Heart left ventricle (tissue), 16 donors: ENCODE measurements at regions not wholly inside any gene's neighbourhood (a gene's known extent, or its start where the extent isn't known, plus 50 kb on each side); places are given as distances from the start of the nearest gene placed in this dataset.

ENCODE experiments used
- ATAC-seq, 4 donors: fragments of 200-7000 bp; cut with Tn5 transposase; one replicate each; pipeline ENCODE4 v1.9.1; 2020 to 2022; ENCODE audit warnings: moderate library complexity in 4 of 4, mild to moderate bottlenecking in 3 of 4, moderate number of reproducible peaks in 1 of 4
- DNase-seq, 5 donors: peaks; one replicate each; pipeline ENCODE4 v3.0.0-alpha.2; 2020
- H3K27ac ChIP-seq, 12 donors: fragments of 200-600 bp; sonication (generic) in 4 of 12; one replicate each; pipeline versions ENCODE4 v1.5.0 to v1.8.0; 2016 to 2022; ENCODE audit warnings: mild to moderate bottlenecking in 2 of 12
- H3K27me3 ChIP-seq, 9 donors: fragments of 200-600 bp; sonication (generic) in 2 of 9; one replicate each; pipeline versions ENCODE4 v1.5.1 to v1.8.0; 2016 to 2022; ENCODE audit warnings: mild to moderate bottlenecking in 3 of 9
- H3K36me3 ChIP-seq, 9 donors: fragments of 200-600 bp; sonication (generic) in 2 of 9; one replicate each; pipeline versions ENCODE4 v1.5.0 to v1.8.0; 2018 to 2022; ENCODE audit warnings: mild to moderate bottlenecking in 2 of 9
- H3K4me1 ChIP-seq, 12 donors: fragments of 200-600 bp; sonication (generic) in 4 of 12; one replicate each; pipeline versions ENCODE4 v1.5.0 to v1.8.0; 2016 to 2022; ENCODE audit warnings: mild to moderate bottlenecking in 3 of 12
- H3K4me3 ChIP-seq, 12 donors: fragments of 200-600 bp; sonication (generic) in 4 of 12; one replicate each; pipeline versions ENCODE4 v1.5.0 to v1.8.0; 2017 to 2022; ENCODE audit warnings: mild to moderate bottlenecking in 9 of 12, moderate library complexity in 4 of 12
- H3K9me3 ChIP-seq, 12 donors: fragments of 200-600 bp; sonication (generic) in 4 of 12; one replicate each; pipeline versions ENCODE4 v1.5.0 to v1.8.0; 2016 to 2022; ENCODE audit warnings: mild to moderate bottlenecking in 1 of 12
- CTCF ChIP-seq, 12 donors: fragments of 200-600 bp; sonication (generic) in 4 of 12; IDR thresholded peaks; one replicate each; pipeline versions ENCODE4 v1.5.0 to v1.8.0; 2018 to 2022; ENCODE audit warnings: antibody characterized with exemption in 12 of 12, mild to moderate bottlenecking in 5 of 12
- POLR2A ChIP-seq, 2 donors: fragments of 450-650 bp; IDR thresholded peaks; one replicate each; pipeline ENCODE4 v1.6.1; 2017; ENCODE audit warnings: antibody characterized with exemption in 2 of 2, mild to moderate bottlenecking in 2 of 2, moderate library complexity in 2 of 2
- WGBS, 4 donors: extraction: QIAGEN DNeasy Blood & Tissue Kit in 2 of 4; methylation state at CpG; one replicate each; pipeline versions ENCODE4 v1.1.5 to v1.1.7; 2013 to 2018; 5-methylcytosine and 5-hydroxymethylcytosine counted together
- intact Hi-C, 10 donors: fragments of 100-400 bp; cut with DNase I; formaldehyde crosslinking; loops; one replicate each; pipeline versions ENCODE4 v1.11.1 to v1.14.2; 2022
- donor health status: ischemic (EF 13 %, LVEDD 7.1; RV severe dilation, severe dysfunction).
- donor health status: healthy with polysubstance abuse.
- donor health status: DM: no; HTN: yes; CAD: no.
- donor health status: DM: no; HTN: no; CAD: no.
- donor health status: ischemic (EF 25% LVEDD 6.9; RV normal size, moderate dysfunction).
- donor health status: ischemic (EF 25% LVEDD 5.7; RV mildly dilated, moderate dysfunction).
- donor health status: healthy.
- donor health status: DM: yes; HTN: yes; CAD: no.
- donor health status: ischemic (EF 35%, LVEDD 5.7; RV mildly dilated, moderate dysfunction).
- donor health status: nonischemic (EF 11% LVEDD 7.7; RV severe dilation, severe dysfunction).
- donor health status: DM: yes; HTN: yes; CAD: no.
- donor health status: PGD.
- donor health status: ischemic (EF 29% LVEDD 5.4; RV normal size, mild dysfunction).
- donor health status: nonischemic (EF 23%, LVEDD 6.1; RV moderate dilation, normal function).

- 54 to 76% (median 62%) methylated on average over 3 of the region's 3 CpGs for WGBS, 4 donors
- H3K9me3 ChIP-seq = no peaks in the 10 kb centered on the region
- DNase-seq (no peak), ATAC-seq (no peak)
- no peaks in the 10 kb centered on the region for H3K27me3 ChIP-seq
- H3K4me1 ChIP-seq = peaks cover 0 to 6% (median 0%) of the 10 kb centered on the region in 12 donors
- intact Hi-C loops = no loop called here
- no peak overlapping the region for H3K27ac ChIP-seq
- no peak for TF ChIP-seq CTCF (IDR thresholded peaks at IDR 0.05)
- TF ChIP-seq POLR2A (IDR thresholded peaks at IDR 0.05) = no peak
- H3K36me3 ChIP-seq = no peaks in the 10 kb centered on the region
- H3K4me3 ChIP-seq = no peak overlapping the region
Measured at GRCh38 chr5:9699681-9700080, 69.5 kb upstream of the TAS2R1 start.

GRCh38 chr5:9698841-9699240 lies 68.7 kb upstream of the TAS2R1 start:
- peak overlapping the region in 1 of 12 donors; percentile 12 for H3K27ac ChIP-seq
- intact Hi-C loops = no loop called here
- no peak overlapping the region for H3K4me3 ChIP-seq
- no peaks in the 10 kb centered on the region for H3K9me3 ChIP-seq
- H3K27me3 ChIP-seq = no peaks in the 10 kb centered on the region
- no peaks in the 10 kb centered on the region for H3K36me3 ChIP-seq
- TF ChIP-seq POLR2A (IDR thresholded peaks at IDR 0.05) = no peak
- no peak for TF ChIP-seq CTCF (IDR thresholded peaks at IDR 0.05)
- WGBS, 4 donors = 71 to 84% (median 81%) methylated on average over 2 of the region's 2 CpGs
- no peak for ATAC-seq
- H3K4me1 ChIP-seq = peaks cover 0 to 6% (median 0%) of the 10 kb centered on the region in 12 donors
- DNase-seq = no peak

GRCh38 chr5:9698125-9698826 lies 68.1 kb upstream of the TAS2R1 start:
- peaks cover 0 to 6% (median 0%) of the 10 kb centered on the region in 12 donors for H3K4me1 ChIP-seq
- H3K27me3 ChIP-seq = no peaks in the 10 kb centered on the region
- H3K27ac ChIP-seq = peak overlapping the region in 1 of 12 donors; percentile 12
- DNase-seq = no peak
- H3K36me3 ChIP-seq = no peaks in the 10 kb centered on the region
- ATAC-seq = no peak
- intact Hi-C loops = no loop called here
- no peaks in the 10 kb centered on the region for H3K9me3 ChIP-seq
- no peak for TF ChIP-seq POLR2A (IDR thresholded peaks at IDR 0.05)
- WGBS, 4 donors = 34 to 47% (median 38%) methylated on average over 9 of the region's 9 CpGs
- peak overlapping the region in 1 of 12 donors; percentile 18 for H3K4me3 ChIP-seq

GRCh38 chr5:9692576-9692975 lies 62.4 kb upstream of the TAS2R1 start:
- no peak for TF ChIP-seq POLR2A (IDR thresholded peaks at IDR 0.05)
- TF ChIP-seq CTCF (IDR thresholded peaks at IDR 0.05) = no peak
- Histone ChIP-seq H3K36me3 (no peaks in the 10 kb centered on the region), H3K9me3 (no peaks in the 10 kb centered on the region)

GRCh38 chr5:9691261-9691660 lies 61.1 kb upstream of the TAS2R1 start:
- Histone ChIP-seq H3K4me3 (no peak overlapping the region), H3K36me3 (no peaks in the 10 kb centered on the region), H3K27ac (no peak overlapping the region), H3K27me3 (no peaks in the 10 kb centered on the region), H3K4me1 (no peaks in the 10 kb centered on the region), H3K9me3 (no peaks in the 10 kb centered on the region)
- DNase-seq (no peak), ATAC-seq (no peak)
- intact Hi-C loops = no loop called here
- TF ChIP-seq CTCF (IDR thresholded peaks at IDR 0.05) (no peak), POLR2A (IDR thresholded peaks at IDR 0.05) (no peak)
- WGBS, 4 donors = 78 to 90% (median 84%) methylated on average over 4 to 5 of the region's 5 CpGs

More at GRCh38 chr5:9692576-9692975, 62.4 kb upstream of the TAS2R1 start:
- WGBS, 4 donors = 68 to 84% (median 80%) methylated on average over 3 of the region's 3 CpGs
- no peak overlapping the region for H3K27ac ChIP-seq
- no peak for ATAC-seq
- DNase-seq = no peak
- H3K4me1 ChIP-seq = no peaks in the 10 kb centered on the region
- H3K4me3 ChIP-seq = no peak overlapping the region
- intact Hi-C loops = no loop called here
- H3K27me3 ChIP-seq = no peaks in the 10 kb centered on the region
